Left cardiac atrium (tissue), 4 donors: ENCODE measurements at regions not wholly inside any gene's neighbourhood (a gene's known extent, or its start where the extent isn't known, plus 50 kb on each side); places are given as distances from the start of the nearest gene placed in this dataset.

Experiments used
- ATAC-seq, 2 donors: fragments of 200-7000 bp; cut with Tn5 transposase; one replicate each; pipeline ENCODE4 v1.9.1; 2020; ENCODE audit warnings: mild to moderate bottlenecking in 2 of 2, moderate library complexity in 2 of 2
- DNase-seq: peaks from one replicate; pipeline ENCODE4 v3.0.0-alpha.2; 2020
- intact Hi-C, 2 donors: fragments of 100-400 bp; cut with DNase I; formaldehyde crosslinking; loops; one replicate each; pipeline versions ENCODE4 v1.14.1 to v1.15.1; 2022 to 2023
- donor health status: DM: no; HTN: yes; CAD: no.
- donor health status: DM: no; HTN: yes; CAD: no; lungs with severe emphysema.
- donor health status: DM: yes; HTN: yes; CAD: no.
- donor health status: Dilated cardiomyopathy.

DNA sequence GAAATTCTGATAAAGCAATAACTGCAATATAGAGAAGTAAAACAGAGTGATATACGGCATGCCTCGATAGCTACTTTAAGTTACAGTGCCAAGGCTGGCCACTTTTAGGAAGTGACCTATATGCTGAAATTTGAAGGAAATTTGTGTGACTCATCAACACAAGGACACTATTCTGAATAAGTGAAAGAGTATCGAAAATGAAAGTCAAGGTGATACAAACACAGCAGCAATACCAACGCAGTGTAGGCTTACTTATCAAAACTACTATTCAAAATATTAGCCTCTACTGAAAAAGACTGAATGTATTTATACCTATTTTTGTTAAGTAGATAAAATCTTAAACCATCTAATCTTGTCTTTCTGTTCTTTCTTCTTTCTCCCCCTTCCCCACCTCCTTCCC is 459.9 kb upstream of the GNPDA2 start:
- DNase-seq (no peak), ATAC-seq (no peak)
- intact Hi-C loops: no loop called here

DNA sequence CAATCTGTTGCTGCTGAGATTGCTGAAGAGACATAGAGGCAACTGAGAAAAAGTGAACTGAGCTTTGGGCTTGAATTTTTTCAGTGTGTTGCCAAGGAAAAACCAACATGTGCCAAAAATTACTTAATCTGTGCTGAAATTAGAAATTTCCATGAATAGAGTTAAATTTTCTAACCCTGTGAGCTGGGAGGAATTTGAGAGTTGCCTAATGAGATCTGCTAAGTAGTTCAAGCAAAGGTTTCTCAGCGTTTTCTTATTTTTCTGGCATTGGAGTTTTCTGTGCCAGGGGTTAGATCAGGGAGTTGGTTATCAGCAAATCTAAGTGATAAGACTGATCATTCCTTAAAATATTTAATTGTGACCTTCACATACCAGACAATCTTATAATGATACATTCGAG is 457.5 kb upstream of the GNPDA2 start:
- intact Hi-C loops: no loop called here
- peak in 1 of 2 donors; percentile 63 for ATAC-seq
- no peak for DNase-seq

DNA sequence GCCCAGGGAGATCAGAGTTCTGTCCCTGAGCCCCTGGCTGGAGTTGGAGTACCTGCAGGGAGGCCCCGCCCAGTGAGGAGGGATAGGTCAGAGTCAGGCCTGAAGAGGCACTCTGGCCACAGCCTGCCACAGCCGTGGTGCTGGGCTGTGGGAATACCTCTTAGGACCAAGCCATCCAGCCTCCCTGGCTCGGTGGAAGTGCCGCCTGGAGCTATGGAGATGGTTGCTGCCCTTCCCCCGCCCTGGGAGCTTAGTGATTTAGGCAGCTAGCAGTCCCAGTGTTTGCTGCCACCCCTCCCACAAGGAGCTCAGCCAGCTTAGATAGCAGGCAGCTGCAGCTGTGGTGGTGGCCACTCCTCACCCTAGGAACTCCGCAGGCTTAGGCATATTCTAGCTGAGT is 446.3 kb upstream of the GNPDA2 start:
- intact Hi-C loops: no loop called here
- no peak for ATAC-seq
- DNase-seq: no peak

DNA sequence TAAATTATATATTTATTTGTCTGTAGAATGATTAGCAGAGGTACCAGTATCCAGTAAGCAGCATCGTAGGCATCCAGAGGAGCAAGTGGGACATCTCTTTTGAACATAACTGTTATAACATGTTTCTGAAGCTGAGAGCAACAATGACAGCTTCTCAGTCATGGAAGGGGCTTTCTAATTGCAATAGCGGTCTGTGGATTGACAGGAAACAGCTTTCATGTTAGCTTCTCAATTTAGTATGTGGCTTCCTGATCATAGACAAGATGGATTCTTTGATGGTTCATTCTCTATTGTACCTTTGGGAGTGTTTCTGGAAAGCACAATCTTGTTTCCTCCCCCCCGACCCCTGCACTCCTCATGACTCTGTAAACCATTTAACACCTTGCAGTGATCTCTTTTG is 434.6 kb upstream of the GNPDA2 start:
- ATAC-seq: no peak
- intact Hi-C loops: no loop called here

DNA sequence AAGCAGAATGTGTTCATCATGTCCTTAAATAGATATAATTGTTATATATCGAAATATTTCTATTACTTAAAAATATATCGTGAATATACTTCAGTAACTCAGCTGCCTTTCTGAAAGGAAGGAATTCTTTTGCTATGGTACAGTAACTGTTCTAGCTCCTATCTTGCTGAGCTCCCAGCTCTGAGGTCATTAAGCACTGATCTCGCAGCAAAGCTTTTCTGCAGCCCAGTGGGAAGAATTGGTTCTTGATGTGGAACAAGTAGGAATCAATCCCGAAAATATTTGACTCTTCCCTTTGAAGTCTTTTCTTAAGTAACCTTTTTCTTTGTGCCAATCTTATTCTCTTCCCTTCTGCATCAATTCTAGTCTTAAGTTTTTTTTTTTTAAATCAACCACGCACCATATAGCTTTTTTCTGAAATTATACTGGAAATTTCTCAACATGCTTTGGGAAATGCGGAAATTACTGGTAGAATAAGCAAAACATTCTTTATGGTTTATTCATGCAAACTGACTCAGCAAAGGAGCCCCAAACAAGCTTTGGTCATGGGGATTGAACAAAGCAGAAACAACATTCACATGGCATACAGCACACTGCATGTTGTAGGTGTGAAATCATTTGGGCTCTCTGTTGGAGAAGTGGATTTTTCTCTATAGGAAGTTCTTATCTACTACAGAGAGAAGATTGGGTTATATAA is 428.9 kb upstream of the GNPDA2 start:
- no peak for ATAC-seq
- no peak for DNase-seq
- intact Hi-C loops: no loop called here

More for the DNA sequence above, 434.6 kb upstream of the GNPDA2 start:
- DNase-seq: no peak

DNA sequence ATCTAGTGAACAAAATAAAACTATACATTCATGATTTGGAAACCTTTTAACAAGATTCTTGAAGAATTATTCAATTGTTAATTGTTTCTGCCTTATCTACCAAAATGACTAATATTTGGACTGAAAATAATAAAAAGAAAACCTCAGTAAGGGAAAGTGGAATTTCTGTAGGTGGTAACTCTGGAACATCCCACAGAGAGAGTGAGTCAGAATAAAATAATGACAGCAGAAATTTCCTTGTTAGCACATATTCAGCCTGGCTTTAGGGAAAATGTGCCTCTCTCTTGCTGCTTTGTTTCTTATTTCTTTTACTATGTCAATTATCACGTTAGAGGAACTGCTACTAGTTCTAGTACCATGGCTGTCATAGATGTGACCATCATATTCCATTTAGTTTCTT is 421.5 kb upstream of the GNPDA2 start:
- intact Hi-C loops: no loop called here
- no peak for DNase-seq
- ATAC-seq: no peak

DNA sequence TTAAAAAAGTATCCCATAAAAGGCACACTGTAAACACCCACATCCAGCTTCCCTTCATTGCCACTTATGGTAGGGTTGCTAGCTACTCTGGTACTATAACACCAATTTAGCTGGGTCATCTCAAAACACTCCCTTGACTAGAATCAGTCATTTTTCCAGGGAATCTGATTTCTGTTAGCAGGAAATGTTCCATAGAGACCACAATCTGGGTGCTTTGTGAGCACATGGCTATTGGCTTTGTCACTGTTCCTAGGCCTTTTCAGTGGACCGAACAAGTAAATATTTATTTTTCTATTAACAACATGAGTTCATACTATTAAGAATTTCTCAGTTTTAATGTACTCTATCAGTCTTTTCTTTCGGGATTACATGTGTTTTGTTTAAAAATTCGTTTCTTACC is 404.7 kb upstream of the GNPDA2 start:
- DNase-seq (no peak), ATAC-seq (no peak)
- intact Hi-C loops: no loop called here

DNA sequence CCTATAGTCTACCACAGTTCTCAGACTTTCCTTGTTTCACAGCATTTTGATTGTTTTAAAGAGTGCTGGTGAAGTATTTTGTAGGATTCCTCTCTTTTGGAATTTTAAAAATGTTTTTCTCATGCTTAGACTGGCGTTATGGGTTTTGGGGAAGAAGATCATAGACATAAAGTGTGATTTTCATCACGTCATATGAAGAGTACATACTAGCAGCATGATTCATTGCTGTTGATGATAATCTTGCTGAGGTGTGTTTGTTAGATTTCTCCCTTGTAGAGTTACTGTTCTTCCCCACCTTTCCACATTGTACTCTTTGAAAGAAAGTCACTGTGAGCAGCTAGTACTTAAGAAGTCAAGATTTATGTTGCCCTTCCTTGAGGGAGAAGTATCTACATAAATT is 396.1 kb upstream of the GNPDA2 start:
- no peak for DNase-seq
- no peak for ATAC-seq
- intact Hi-C loops: no loop called here

DNA sequence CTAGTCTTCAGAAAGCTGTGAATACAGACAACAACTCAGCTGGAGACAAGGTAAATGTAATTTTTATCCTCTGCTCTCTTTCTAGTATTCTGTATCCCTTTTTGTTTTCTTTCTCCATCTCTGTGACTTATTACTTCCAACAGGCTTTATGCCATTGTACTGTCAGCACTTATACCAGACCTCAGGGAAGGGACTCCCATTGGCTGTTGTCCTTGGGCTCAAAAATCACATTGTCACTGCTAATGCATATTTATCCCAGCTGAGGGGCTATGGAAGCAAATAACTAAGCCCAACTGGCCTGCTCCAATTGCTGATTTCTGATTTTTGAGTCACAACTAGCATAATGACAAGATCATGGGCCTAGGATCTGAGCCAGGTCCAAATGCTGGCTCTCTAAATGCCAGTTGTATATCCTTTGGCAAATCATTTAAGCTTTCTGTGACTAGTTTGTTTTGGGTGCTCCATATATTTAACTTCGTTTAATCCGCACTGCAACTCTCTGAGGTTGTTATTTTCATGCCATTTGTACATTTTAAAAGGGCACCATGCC is 395.1 kb upstream of the GNPDA2 start:
- ATAC-seq (no peak), DNase-seq (no peak)
- intact Hi-C loops: no loop called here

DNA sequence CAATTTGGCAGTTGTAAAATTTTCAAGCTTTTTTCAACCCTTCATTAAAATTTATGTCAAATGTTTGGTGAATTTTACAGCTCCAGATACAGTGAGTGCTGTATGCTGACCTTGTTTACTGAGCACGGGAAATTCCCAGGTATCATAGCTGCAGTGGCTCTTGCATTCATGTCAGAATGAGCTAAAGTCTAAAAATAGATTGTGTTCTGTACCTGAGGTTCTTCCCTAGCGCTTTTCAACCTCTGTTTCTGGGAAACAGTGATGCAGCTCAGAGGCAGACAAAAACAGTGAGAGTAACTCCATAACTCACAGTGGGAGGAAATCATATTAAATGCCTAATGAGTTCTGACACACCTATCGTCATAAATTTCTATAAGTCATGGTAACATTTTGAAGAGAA is 393.8 kb upstream of the GNPDA2 start:
- peak; percentile 59 to 83 for ATAC-seq
- no peak for DNase-seq
- intact Hi-C loops: no loop called here

DNA sequence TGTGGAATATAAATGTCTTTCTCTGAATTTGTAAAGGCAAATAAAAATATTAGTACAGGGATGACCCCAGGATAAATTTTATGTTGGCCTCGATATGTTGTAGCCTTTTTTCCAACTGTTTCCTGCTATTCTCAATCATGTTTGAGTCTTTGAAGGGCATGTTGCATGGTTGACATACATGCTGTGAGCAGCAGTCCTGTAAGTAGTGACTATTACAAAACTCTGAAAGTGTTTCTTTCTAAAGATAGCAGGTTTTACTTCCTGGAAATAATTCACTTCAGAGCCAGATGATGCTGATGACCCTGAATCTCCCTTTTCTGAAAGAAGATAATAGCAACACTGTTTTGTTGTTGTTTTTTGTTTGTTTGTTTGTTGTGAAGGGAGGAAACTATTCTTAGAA is 393.0 kb upstream of the GNPDA2 start:
- intact Hi-C loops: no loop called here

DNA sequence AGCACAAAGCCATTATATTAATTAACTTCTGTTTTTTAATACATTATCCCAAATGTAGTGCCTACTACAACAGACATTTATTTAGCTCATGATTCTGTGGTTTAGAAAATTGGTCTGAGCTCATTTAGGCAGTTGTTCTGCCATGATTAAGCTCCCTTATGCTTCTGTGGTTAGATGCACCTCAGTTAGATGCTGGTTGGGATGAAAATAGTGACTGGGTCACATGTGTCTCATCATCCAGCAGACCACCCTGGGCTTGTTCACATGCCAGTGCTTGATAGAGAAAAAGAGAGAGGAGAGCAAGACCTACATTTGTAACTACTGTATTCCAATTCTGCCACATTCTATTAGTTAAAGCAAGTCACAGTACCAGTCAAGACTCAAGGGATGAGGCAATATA is 376.4 kb upstream of the GNPDA2 start:
- ATAC-seq: no peak
- no peak for DNase-seq
- intact Hi-C loops: no loop called here

More for the DNA sequence above, 393.0 kb upstream of the GNPDA2 start:
- ATAC-seq (no peak), DNase-seq (no peak)

DNA sequence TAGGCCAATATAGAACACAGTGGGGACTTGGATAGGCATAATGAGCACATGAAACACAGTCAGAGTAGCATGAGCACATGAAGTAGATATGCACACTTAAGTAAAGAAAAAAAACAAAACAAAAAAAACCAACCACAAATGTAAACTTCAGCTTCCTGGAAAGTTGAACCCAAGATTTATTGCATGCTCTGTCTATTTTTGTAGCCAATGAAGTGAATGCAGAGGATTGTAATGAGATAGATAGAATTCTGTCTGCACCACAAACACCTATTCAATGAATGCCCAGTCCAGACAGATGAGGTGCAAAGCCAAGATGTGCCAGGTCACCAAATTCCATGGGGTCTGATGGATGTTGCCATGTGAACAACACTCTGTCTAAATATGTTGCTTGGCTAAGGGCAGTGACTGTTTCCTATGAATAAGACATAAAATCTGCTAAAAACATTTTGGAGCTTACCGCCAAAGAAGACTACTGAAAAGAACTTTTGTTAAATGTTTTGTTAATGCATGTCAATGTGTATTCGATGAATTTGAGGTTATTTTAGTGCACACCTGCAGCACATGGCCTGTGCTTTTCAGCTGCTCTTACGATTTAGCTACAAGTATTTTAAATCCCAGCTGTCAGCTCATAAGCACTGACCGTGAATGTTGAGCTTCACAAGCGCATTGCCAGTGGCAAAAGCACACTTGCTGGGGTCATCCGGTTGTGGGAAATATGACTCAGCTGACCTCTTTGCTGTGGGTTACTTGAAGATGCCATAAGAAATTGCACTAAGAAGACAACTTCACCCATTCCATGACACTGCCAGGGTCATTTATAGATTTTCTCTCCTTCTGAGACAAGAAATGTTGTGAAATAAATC is 374.8 kb upstream of the GNPDA2 start:
- ATAC-seq (peak; percentile 51 to 61), DNase-seq (peak; percentile 19)
- intact Hi-C loops: no loop called here

DNA sequence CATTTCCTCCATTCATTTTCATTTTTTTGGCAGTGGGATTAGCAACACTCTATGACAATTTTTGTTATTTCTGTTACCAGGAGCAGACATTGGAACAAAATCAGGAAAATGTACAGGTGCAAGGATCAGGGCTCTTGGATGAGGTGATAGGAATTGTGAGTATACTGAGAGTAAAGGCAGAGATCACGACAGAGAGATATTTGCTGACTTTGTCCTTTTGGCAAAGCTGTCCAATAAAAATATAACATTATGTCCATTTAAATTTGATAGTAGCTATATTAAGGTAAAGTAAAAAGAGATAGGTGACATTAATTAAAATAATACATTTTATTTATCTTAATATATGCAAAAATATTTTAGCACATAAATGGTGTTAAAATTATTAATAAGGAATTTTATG is 373.1 kb upstream of the GNPDA2 start:
- ATAC-seq (no peak), DNase-seq (no peak)
- intact Hi-C loops: no loop called here

DNA sequence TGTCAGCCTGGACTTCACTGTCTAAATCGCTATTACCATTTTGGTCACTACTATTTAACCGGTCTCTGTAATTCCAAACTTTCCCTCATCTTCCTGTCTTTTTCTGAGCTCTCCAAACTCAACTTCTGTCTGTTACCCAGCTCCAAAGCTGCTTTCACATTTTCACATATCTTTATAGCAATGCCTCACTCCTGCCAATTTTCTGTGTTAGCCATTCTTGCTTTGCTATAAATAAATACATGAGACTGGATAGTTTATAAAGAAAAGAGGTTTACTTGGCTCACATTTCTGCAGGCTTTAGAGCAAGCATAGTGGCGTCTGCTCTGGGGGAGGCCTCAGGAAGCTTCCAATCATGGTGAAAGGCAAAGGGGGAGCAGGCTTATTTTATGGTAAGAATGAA is 368.3 kb upstream of the GNPDA2 start:
- peak in 1 of 2 donors; percentile 34 for ATAC-seq
- DNase-seq: no peak
- intact Hi-C loops: no loop called here

DNA sequence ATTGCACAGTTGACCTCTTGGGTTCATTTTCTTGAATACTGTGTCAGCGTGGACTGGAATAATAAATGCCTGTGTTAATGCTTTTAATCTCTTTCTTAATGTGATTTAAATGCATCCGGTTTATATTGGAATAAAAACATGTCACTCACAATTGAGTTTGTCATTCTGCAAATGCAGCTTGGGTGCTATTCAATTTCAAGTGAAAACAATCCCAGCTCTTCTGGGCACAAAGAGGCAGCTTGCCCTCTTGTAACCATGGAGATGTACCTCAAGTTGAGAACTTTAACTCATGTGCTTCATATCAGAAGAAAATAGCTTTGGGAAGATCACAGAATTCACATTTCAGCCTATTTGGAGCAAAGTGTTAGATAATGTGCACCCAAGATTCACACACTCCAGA is 355.7 kb upstream of the GNPDA2 start:
- intact Hi-C loops: no loop called here
- DNase-seq (no peak), ATAC-seq (no peak)

DNA sequence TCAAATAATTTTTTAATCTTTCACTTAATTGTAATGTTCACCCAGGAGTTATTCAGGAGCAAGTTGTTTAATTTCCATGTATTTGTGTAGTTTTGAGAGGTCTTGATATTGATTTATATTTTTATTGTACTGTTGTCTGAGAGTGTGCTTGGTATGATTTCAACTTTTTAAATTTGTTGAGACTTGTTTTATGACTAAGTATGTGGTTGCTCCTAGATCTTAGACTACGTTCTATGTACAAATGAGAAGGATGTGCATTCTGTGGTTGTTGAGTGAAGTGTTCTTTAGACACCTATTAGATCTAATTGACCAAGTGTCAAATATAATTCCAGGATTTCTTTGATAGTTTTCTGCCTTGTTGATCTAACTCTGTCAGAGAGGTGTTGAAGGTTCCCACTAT is 353.3 kb upstream of the GNPDA2 start:
- ATAC-seq: no peak
- intact Hi-C loops: no loop called here
- no peak for DNase-seq

DNA sequence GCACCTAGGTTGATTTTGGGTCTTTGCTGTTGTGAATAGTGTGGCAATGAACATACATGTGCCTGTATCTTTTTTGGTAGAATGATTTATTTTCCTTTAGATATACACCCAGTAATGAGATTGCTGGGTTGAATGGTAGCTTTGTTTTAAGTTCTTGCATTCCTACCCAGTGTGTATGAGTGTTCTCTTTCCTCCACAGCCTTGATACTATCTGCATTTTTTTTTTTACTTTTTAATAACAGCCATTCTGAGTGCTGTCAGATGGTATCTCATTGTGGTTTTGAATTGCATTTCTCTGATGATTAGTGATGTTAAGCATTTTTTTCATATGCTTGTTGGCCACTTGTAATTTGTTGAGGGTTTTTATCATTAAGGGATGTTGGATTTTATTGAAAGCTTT is 351.8 kb upstream of the GNPDA2 start:
- no peak for DNase-seq
- intact Hi-C loops: no loop called here
- ATAC-seq: no peak

DNA sequence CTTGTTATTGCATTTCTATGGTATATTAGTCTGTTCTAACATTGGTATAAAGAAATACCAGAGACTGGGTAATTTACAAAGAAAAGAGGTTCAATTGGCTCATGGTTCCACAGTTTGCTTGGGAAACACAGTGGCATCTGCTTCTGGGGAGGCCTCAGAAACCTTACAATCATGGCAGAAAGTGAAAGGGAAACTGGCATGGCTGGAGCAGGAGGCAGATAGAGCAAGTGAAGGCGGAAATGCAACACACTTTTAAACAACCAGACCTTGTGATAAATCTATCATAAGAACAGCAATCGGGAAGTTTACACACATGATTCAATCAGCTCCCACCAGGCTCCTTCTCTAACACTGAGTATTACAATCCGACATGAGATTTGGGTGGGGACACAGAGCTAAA is 346.6 kb upstream of the GNPDA2 start:
- ATAC-seq (no peak), DNase-seq (no peak)
- intact Hi-C loops: no loop called here

DNA sequence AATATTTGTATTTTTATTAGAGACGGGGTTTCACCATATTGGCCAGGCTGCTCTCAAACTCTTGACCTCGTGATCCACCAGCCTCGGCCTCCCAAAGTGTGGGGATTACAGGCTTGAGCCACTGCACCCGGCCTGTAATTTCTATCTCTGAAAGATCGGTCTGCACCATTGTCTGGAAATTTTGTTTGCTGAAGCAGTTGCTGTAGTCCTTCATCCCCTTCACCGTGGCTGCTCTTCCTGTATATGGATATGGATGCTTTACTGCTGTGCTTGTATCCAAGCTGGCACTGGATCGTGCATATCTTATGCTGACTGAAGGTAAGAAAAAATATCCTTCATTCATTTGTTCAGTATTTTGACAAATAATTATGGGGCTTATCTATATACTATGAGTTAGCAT is 338.4 kb upstream of the GNPDA2 start:
- DNase-seq: no peak
- intact Hi-C loops: no loop called here
- ATAC-seq: no peak

DNA sequence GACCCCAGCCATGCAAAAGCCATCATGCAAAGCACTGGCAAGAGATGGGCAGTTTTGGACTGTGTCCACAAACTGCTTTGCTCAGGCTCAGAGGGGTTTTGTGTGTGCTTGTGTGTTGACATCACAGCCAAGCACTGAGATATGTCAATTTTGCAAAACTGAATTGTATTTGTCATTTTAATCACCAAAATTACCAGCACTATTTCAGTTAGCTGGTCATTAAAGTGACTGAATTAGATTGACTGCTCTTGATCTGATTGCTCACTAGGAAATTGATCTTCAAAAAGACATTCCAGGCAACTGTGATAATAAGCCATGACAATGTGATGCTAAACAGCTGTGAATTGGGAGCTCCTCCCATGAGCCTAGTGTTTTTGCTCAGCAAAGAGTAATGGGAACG is 337.3 kb upstream of the GNPDA2 start:
- DNase-seq (no peak), ATAC-seq (no peak)
- intact Hi-C loops: no loop called here
